Sigmoid colon (tissue), 4 donors: ENCODE measurements at regions not wholly inside any gene's neighbourhood (a gene's known extent, or its start where the extent isn't known, plus 50 kb on each side); places are given as distances from the start of the nearest gene placed in this dataset.

Experiments used
- CTCF ChIP-seq, 4 experiments: fragments of 450-650 bp in 3 of 4; fragments of 200-600 bp in 1 of 4; IDR thresholded peaks; one replicate each; pipeline ENCODE4 v1.5.1; 2016 to 2019; ENCODE audit warnings: antibody characterized with exemption in 4 of 4, mild to moderate bottlenecking in 3 of 4, moderate library complexity in 2 of 4
- POLR2A ChIP-seq, 2 donors: fragments of 450-650 bp; IDR thresholded peaks; one replicate each; pipeline ENCODE4 v1.6.1; 2016; ENCODE audit warnings: antibody characterized with exemption in 2 of 2, mild to moderate bottlenecking in 2 of 2, moderate library complexity in 2 of 2
- POLR2AphosphoS5 ChIP-seq, 4 donors: sonication (generic); formaldehyde crosslinking; IDR thresholded peaks; one replicate each; pipeline ENCODE4 v1.6.1; 2017; ENCODE audit warnings: antibody characterized with exemption in 4 of 4

- TF ChIP-seq POLR2AphosphoS5 (IDR thresholded peaks at IDR 0.05) = no peak
- TF ChIP-seq CTCF (IDR thresholded peaks at IDR 0.05) = no peak
- no peak for TF ChIP-seq POLR2A (IDR thresholded peaks at IDR 0.05)
Measured at GRCh38 chr5:56755036-56755555, 60.3 kb upstream of the MAP3K1 start.
